Esophagus muscularis mucosa (tissue), 4 donors: ENCODE measurements at regions not wholly inside any gene's neighbourhood (a gene's known extent, or its start where the extent isn't known, plus 50 kb on each side); places are given as distances from the start of the nearest gene placed in this dataset.

Source experiments
- DNase-seq: peaks from one replicate; pipeline ENCODE4 v3.0.0-alpha.2; 2017; ENCODE audit errors: extremely low spot score
- H3K27ac ChIP-seq, 4 donors: fragments of 200-600 bp; sonication (generic); replicated peaks in 1 of 4; 1 replicate in 3 of 4; 2 replicates in 1 of 4; pipeline ENCODE4 v1.5.1; 2016 to 2019; ENCODE audit warnings: mild to moderate bottlenecking in 1 of 4
- H3K27me3 ChIP-seq, 4 donors: fragments of 200-600 bp; sonication (generic); one replicate each; pipeline versions ENCODE4 v1.5.1 to v1.6.0; 2016 to 2019
- H3K36me3 ChIP-seq, 4 donors: fragments of 200-600 bp; sonication (generic); one replicate each; pipeline ENCODE4 v1.5.1; 2016 to 2019
- H3K4me1 ChIP-seq, 4 donors: fragments of 200-600 bp; sonication (generic); one replicate each; pipeline ENCODE4 v1.5.1; 2016 to 2019
- H3K4me3 ChIP-seq, 4 donors: fragments of 200-600 bp; sonication (generic); 1 replicate in 2 of 4; 2 replicates in 2 of 4; pipeline ENCODE4 v1.5.1; 2016 to 2019; ENCODE audit warnings: mild to moderate bottlenecking in 4 of 4, moderate library complexity in 1 of 4
- H3K9me3 ChIP-seq, 4 donors: fragments of 200-600 bp; sonication (generic); 1 replicate in 3 of 4; 2 replicates in 1 of 4; pipeline ENCODE4 v1.5.1; 2016 to 2019
- CTCF ChIP-seq, 3 experiments: fragments of 200-600 bp in 2 of 3; fragments of 450-650 bp in 1 of 3; sonication (generic) in 2 of 3; IDR thresholded peaks; one replicate each; pipeline ENCODE4 v1.5.1; 2017 to 2019; ENCODE audit warnings: antibody characterized with exemption in 3 of 3, mild to moderate bottlenecking in 2 of 3, moderate library complexity in 1 of 3
- EP300 ChIP-seq: sonication (generic); formaldehyde crosslinking; IDR thresholded peaks from one replicate; pipeline ENCODE4 v1.6.1; 2017; ENCODE audit warnings: antibody characterized with exemption
- POLR2A ChIP-seq: fragments of 450-650 bp; IDR thresholded peaks from one replicate; pipeline ENCODE4 v1.6.1; 2017; ENCODE audit warnings: antibody characterized with exemption, moderate library complexity, mild to moderate bottlenecking, low read depth
- POLR2AphosphoS5 ChIP-seq, 2 donors: sonication (generic); formaldehyde crosslinking; IDR thresholded peaks; one replicate each; pipeline ENCODE4 v1.6.1; 2017; ENCODE audit warnings: antibody characterized with exemption in 2 of 2
- WGBS: methylation state at CpG from one replicate; pipeline ENCODE4 v1.1.5; 2018; 5-methylcytosine and 5-hydroxymethylcytosine counted together
- intact Hi-C: fragments of 100-400 bp; cut with DNase I; formaldehyde crosslinking; loops from one replicate; pipeline ENCODE4 v1.15.1; 2023

GRCh38 chr13:80413611-80414010, 72.7 kb upstream of the SPRY2 start:
- no peak overlapping the region for H3K27ac ChIP-seq
- no peak overlapping the region for H3K4me3 ChIP-seq
- H3K36me3 ChIP-seq = no peaks in the 10 kb centered on the region
- no peaks in the 10 kb centered on the region for H3K9me3 ChIP-seq
- intact Hi-C loops = no loop called here
- H3K27me3 ChIP-seq = no peaks in the 10 kb centered on the region
- no peak for TF ChIP-seq CTCF (IDR thresholded peaks at IDR 0.05)
- no peak for TF ChIP-seq POLR2A
- TF ChIP-seq EP300 = no peak
- no peak for TF ChIP-seq POLR2AphosphoS5 (IDR thresholded peaks at IDR 0.05)
- no peak for DNase-seq
- no peaks in the 10 kb centered on the region for H3K4me1 ChIP-seq

GRCh38 chr13:80408270-80408669, 67.3 kb upstream of the SPRY2 start:
- no peak for DNase-seq
- WGBS = 97% methylated on average over 5 of the region's 5 CpGs
- no peak for TF ChIP-seq CTCF (IDR thresholded peaks at IDR 0.05)
- no peak for TF ChIP-seq POLR2A
- TF ChIP-seq POLR2AphosphoS5 (IDR thresholded peaks at IDR 0.05) = no peak
- TF ChIP-seq EP300 = no peak
- Histone ChIP-seq H3K27me3 (no peaks in the 10 kb centered on the region), H3K4me3 (no peak overlapping the region), H3K4me1 (no peaks in the 10 kb centered on the region), H3K36me3 (no peaks in the 10 kb centered on the region), H3K9me3 (peaks cover 0 to 16% (median 6%) of the 10 kb centered on the region in 4 donors), H3K27ac (no peak overlapping the region)
- intact Hi-C loops = no loop called here

GRCh38 chr13:80400865-80401426, 60.0 kb upstream of the SPRY2 start:
- WGBS = 82% methylated on average over 5 of the region's 5 CpGs
- Histone ChIP-seq H3K4me1 (no peaks in the 10 kb centered on the region), H3K36me3 (no peaks in the 10 kb centered on the region), H3K27me3 (no peaks in the 10 kb centered on the region), H3K4me3 (no peak overlapping the region), H3K27ac (no peak overlapping the region), H3K9me3 (peaks cover 0 to 16% (median 6%) of the 10 kb centered on the region in 4 donors)
- TF ChIP-seq POLR2AphosphoS5 (IDR thresholded peaks at IDR 0.05) = no peak
- DNase-seq = no peak
- intact Hi-C loops = no loop called here

DNA sequence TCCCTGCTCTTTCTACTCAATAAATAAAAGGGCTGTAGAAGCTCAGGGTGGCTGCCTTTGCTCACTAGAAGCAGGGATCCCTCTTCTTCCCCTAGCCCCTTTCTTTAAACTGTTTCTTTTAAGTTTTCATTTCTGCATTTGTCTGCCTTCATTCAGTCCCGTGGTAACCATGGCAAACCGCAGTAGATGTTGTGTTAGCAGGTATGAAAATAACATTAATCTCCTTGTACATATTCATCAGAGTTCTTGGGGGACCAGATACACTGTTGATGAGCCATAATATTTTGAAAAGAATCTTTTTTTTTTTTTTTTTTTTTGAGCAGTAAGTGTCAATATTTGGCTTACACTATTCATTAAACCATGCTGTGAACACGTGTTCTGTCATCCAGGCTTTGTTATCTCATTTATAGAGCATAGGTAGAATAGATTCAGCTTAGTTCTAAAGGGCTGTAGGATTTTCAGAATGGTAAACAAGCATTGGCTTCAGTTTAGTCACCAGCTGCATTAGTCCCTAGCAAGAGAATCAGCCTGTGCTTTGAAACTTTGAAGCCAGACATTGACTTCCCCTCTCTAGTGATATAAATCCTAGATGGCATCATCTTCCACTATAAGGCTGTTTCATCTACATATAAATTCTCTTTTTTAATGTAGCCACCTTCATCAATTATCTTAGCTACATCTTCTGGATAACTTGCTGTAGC, 59.4 kb upstream of the SPRY2 start:
- H3K4me1 ChIP-seq = no peaks in the 10 kb centered on the region
- H3K27me3 ChIP-seq = no peaks in the 10 kb centered on the region
- no peak overlapping the region for H3K27ac ChIP-seq
- DNase-seq = no peak
- intact Hi-C loops = no loop called here
- WGBS = 48% methylated on average over 3 of the region's 3 CpGs
- TF ChIP-seq CTCF (IDR thresholded peaks at IDR 0.05) = no peak
- TF ChIP-seq POLR2A = no peak
- TF ChIP-seq POLR2AphosphoS5 (IDR thresholded peaks at IDR 0.05) = no peak
- TF ChIP-seq EP300 = no peak
- H3K4me3 ChIP-seq = no peak overlapping the region
- H3K36me3 ChIP-seq = no peaks in the 10 kb centered on the region
- H3K9me3 ChIP-seq = peaks cover 0 to 13% (median 6%) of the 10 kb centered on the region in 4 donors

GRCh38 chr13:80399340-80400163, 58.6 kb upstream of the SPRY2 start:
- no peak for TF ChIP-seq POLR2A
- no peak for TF ChIP-seq POLR2AphosphoS5 (IDR thresholded peaks at IDR 0.05)
- no peak for TF ChIP-seq CTCF (IDR thresholded peaks at IDR 0.05)
- no peak for TF ChIP-seq EP300
- Histone ChIP-seq H3K27me3 (no peaks in the 10 kb centered on the region), H3K4me3 (no peak overlapping the region), H3K36me3 (no peaks in the 10 kb centered on the region), H3K27ac (no peak overlapping the region), H3K9me3 (peaks cover 0 to 6% (median 3%) of the 10 kb centered on the region in 4 donors), H3K4me1 (no peaks in the 10 kb centered on the region)
- intact Hi-C loops = no loop called here
- 73% methylated on average over 13 of the region's 13 CpGs for WGBS
- DNase-seq = no peak
